A549 (cell line): ENCODE measurements at regions not wholly inside any gene's neighbourhood (a gene's known extent, or its start where the extent isn't known, plus 50 kb on each side); places are given as distances from the start of the nearest gene placed in this dataset.

ENCODE experiments used
- ATAC-seq, 2 experiments: fragments of 200-7000 bp in 1 of 2; fragments of >200 bp in 1 of 2; cut with Nextera tagmentation in 1 of 2; cut with Tn5 transposase in 1 of 2; 3 replicates each; pipeline versions ENCODE4 v1.8.0 to v1.9.1; 2018 to 2020; ENCODE audit warnings: mild to moderate bottlenecking in 1 of 2, moderate library complexity in 1 of 2
- CTCF ChIA-PET: fragments of 300-600 bp; sonication (Branson Sonifier 250); formaldehyde crosslinking; extraction: SDS; loops from one replicate; lab custom pipeline; 2021; ENCODE audit warnings: antibody characterized with exemption, inconsistent platforms; lab: Yijun Ruan, JAX
- POLR2A ChIA-PET: fragments of 350-600 bp; formaldehyde crosslinking; extraction: SDS; loops from one replicate; lab custom pipeline; 2021; ENCODE audit warnings: antibody characterized with exemption, inconsistent platforms; lab: Yijun Ruan, JAX
- DNase-seq, 2 experiments: peaks; one replicate each; pipeline versions ENCODE4 v3.0.0 to v3.0.0-alpha.2; 2011 to 2016; ENCODE audit warnings: low read depth in 1 of 2, low spot score in 1 of 2
- FAIRE-seq: peaks from 2 replicates; lab custom pipeline; 2011; peaks lifted over from hg19 to GRCh38; lab: Jason Lieb, UNC
- H3K27ac ChIP-seq, 2 experiments: fragments of >200 bp; sonication (Bioruptor Twin); formaldehyde crosslinking; 3 replicates each; pipeline ENCODE4 v1.5.1; 2016 to 2017
- H3K4me1 ChIP-seq: fragments of >200 bp; sonication (Bioruptor Twin); formaldehyde crosslinking; 3 replicates; pipeline ENCODE4 v1.6.1; 2016
- H3K4me2 ChIP-seq: fragments of >200 bp; sonication (Bioruptor Twin); formaldehyde crosslinking; 3 replicates; pipeline ENCODE4 v1.6.1; 2016
- H3K4me3 ChIP-seq: fragments of >200 bp; sonication (Bioruptor Twin); formaldehyde crosslinking; 3 replicates; pipeline ENCODE4 v1.5.1; 2016
- H3K9me3 ChIP-seq: fragments of >200 bp; sonication (Bioruptor Twin); formaldehyde crosslinking; 3 replicates; pipeline ENCODE4 v1.6.1; 2016
- CBX2 ChIP-seq: fragments of 200-600 bp; sonication (generic); IDR thresholded peaks from 2 replicates; pipeline ENCODE4 v1.6.1; 2016; ENCODE audit warnings: low read depth, mild to moderate bottlenecking, borderline replicate concordance
- CBX8 ChIP-seq: fragments of 200-600 bp; sonication (generic); IDR thresholded peaks from 2 replicates; pipeline ENCODE4 v1.6.1; 2016
- CEBPB ChIP-seq, 2 experiments: fragments of >200 bp in 1 of 2; sonication (Bioruptor Twin) in 1 of 2; formaldehyde crosslinking in 1 of 2; IDR thresholded peaks; 2 replicates each; pipeline ENCODE4 v1.6.1; 2012 to 2016
- CHD2 ChIP-seq: fragments of 150-350 bp; IDR thresholded peaks from 2 replicates; pipeline ENCODE4 v1.6.1; 2014; ENCODE audit warnings: low read length; ENCODE audit not compliant: partially characterized antibody
- EHF ChIP-seq: fragments of 250-450 bp; sonication (Bioruptor Pico); IDR thresholded peaks from 2 replicates; pipeline ENCODE4 v1.5.0; 2020; ENCODE audit warnings: mild to moderate bottlenecking
- EP300 ChIP-seq, 2 experiments: fragments of >200 bp; sonication (Bioruptor Twin); formaldehyde crosslinking; IDR thresholded peaks; 2 replicates in 1 of 2; 3 replicates in 1 of 2; pipeline ENCODE4 v1.6.1; 2016 to 2017
- FOSL2 ChIP-seq, 2 experiments: fragments of 450-650 bp in 1 of 2; fragments of >200 bp in 1 of 2; sonication (Bioruptor Twin) in 1 of 2; formaldehyde crosslinking; IDR thresholded peaks; 2 replicates each; pipeline versions ENCODE4 v1.5.0 to v1.6.1; 2016 to 2020; ENCODE audit warnings: mild to moderate bottlenecking in 1 of 2, moderate library complexity in 1 of 2
- GATA3 ChIP-seq: IDR thresholded peaks from 2 replicates; pipeline ENCODE4 v1.6.1; 2012; ENCODE audit warnings: borderline replicate concordance
- HEYL ChIP-seq: fragments of 250-450 bp; sonication (Bioruptor Pico); IDR thresholded peaks from 2 replicates; pipeline ENCODE4 v1.8.0; 2021; ENCODE audit warnings: mild to moderate bottlenecking, moderate library complexity
- HOXA7 ChIP-seq: fragments of 250-450 bp; sonication (Bioruptor Pico); IDR thresholded peaks from 2 replicates; pipeline ENCODE4 v1.5.0; 2020; ENCODE audit warnings: mild to moderate bottlenecking, moderate library complexity
- HOXB5 ChIP-seq: fragments of 250-450 bp; sonication (Bioruptor Pico); IDR thresholded peaks from 2 replicates; pipeline ENCODE4 v1.5.0; 2020; ENCODE audit warnings: mild to moderate bottlenecking, moderate library complexity
- JUNB ChIP-seq: fragments of >200 bp; sonication (Bioruptor Twin); formaldehyde crosslinking; IDR thresholded peaks from 2 replicates; pipeline ENCODE4 v1.6.1; 2016
- MAFK ChIP-seq: fragments of 450-650 bp; IDR thresholded peaks from 2 replicates; pipeline ENCODE4 v1.6.1; 2014; ENCODE audit not compliant: partially characterized antibody
- MAZ ChIP-seq: fragments of 150-350 bp; IDR thresholded peaks from 2 replicates; pipeline ENCODE4 v1.6.1; 2014; ENCODE audit warnings: antibody characterized with exemption, low read depth, low read length, borderline replicate concordance
- MYC ChIP-seq: IDR thresholded peaks from 2 replicates; pipeline ENCODE4 v1.6.1; 2012; ENCODE audit warnings: mild to moderate bottlenecking, inconsistent platforms, low read length, improper control_type of control experiment, borderline replicate concordance
- NFE2L2 ChIP-seq: fragments of 150-350 bp; conservative IDR thresholded peaks from 2 replicates; pipeline ENCODE4 v1.6.1; 2014; ENCODE audit warnings: low read length
- NPAS2 ChIP-seq: fragments of 250-450 bp; sonication (Bioruptor Pico); IDR thresholded peaks from 2 replicates; pipeline ENCODE4 v1.8.0; 2022; ENCODE audit warnings: mild to moderate bottlenecking, moderate library complexity, borderline replicate concordance
- NR3C1 ChIP-seq: fragments of >200 bp; sonication (Bioruptor Twin); formaldehyde crosslinking; IDR thresholded peaks from 3 replicates; pipeline ENCODE4 v1.6.1; 2017
- PHF8 ChIP-seq: fragments of 200-600 bp; sonication (generic); IDR thresholded peaks from 2 replicates; pipeline ENCODE4 v1.6.1; 2016; ENCODE audit warnings: low read depth, mild to moderate bottlenecking, antibody characterized with exemption, moderate library complexity, borderline replicate concordance
- RARB ChIP-seq: fragments of 250-450 bp; sonication (Bioruptor Pico); IDR thresholded peaks from 2 replicates; pipeline ENCODE4 v1.8.0; 2021; ENCODE audit warnings: mild to moderate bottlenecking, moderate library complexity
- RFX5 ChIP-seq: fragments of 450-650 bp; IDR thresholded peaks from 2 replicates; pipeline ENCODE4 v1.7.1; 2014; ENCODE audit warnings: antibody characterized with exemption, mild to moderate bottlenecking, moderate library complexity
- RNF2 ChIP-seq: fragments of 200-600 bp; sonication (generic); IDR thresholded peaks from 2 replicates; pipeline ENCODE4 v1.6.1; 2016; ENCODE audit warnings: low read depth, mild to moderate bottlenecking, antibody characterized with exemption, moderate library complexity, borderline replicate concordance
- SMC3 ChIP-seq: fragments of >200 bp; sonication (Bioruptor Twin); formaldehyde crosslinking; IDR thresholded peaks from 3 replicates; pipeline ENCODE4 v1.6.1; 2018; ENCODE audit warnings: inconsistent platforms
- SREBF2 ChIP-seq: fragments of 450-650 bp; IDR thresholded peaks from 2 replicates; pipeline ENCODE4 v1.6.1; 2014; ENCODE audit warnings: mild to moderate bottlenecking, moderate library complexity
- TP53 ChIP-seq: fragments of 250-450 bp; sonication (Bioruptor Pico); IDR thresholded peaks from 2 replicates; pipeline ENCODE4 v1.5.0; 2021; ENCODE audit warnings: mild to moderate bottlenecking, moderate library complexity
- ZC3H11A ChIP-seq: fragments of 450-650 bp; IDR thresholded peaks from 2 replicates; pipeline ENCODE4 v1.6.1; 2014; ENCODE audit warnings: antibody characterized with exemption, mild to moderate bottlenecking
- ZFP36 ChIP-seq: fragments of 450-650 bp; IDR thresholded peaks from 2 replicates; pipeline ENCODE4 v1.6.1; 2014; ENCODE audit warnings: borderline replicate concordance; ENCODE audit not compliant: partially characterized antibody
- ZNF302 ChIP-seq: fragments of 250-450 bp; sonication (Bioruptor Pico); IDR thresholded peaks from 2 replicates; pipeline ENCODE4 v1.9.0; 2021; ENCODE audit warnings: inconsistent platforms, mild to moderate bottlenecking, moderate library complexity
- ZSCAN20 ChIP-seq: fragments of 250-450 bp; sonication (Bioruptor Pico); IDR thresholded peaks from 2 replicates; pipeline ENCODE4 v1.8.0; 2022; ENCODE audit warnings: mild to moderate bottlenecking, moderate library complexity
- WGBS: methylation state at CpG from one replicate; pipeline ENCODE4 v1.1.6; 2017; ENCODE audit errors: missing lambda C conversion rate; 5-methylcytosine and 5-hydroxymethylcytosine counted together
- TF ChIP-seq, protein P1 (sequence below): fragments of >200 bp; sonication (Bioruptor Twin); formaldehyde crosslinking; IDR thresholded peaks from 3 replicates; pipeline ENCODE4 v1.5.1; 2016
- TF ChIP-seq, protein P2 (sequence below): fragments of 250-450 bp; sonication (Bioruptor Pico); IDR thresholded peaks from 2 replicates; pipeline ENCODE4 v1.5.0; 2020; ENCODE audit warnings: low read depth, mild to moderate bottlenecking, moderate library complexity
- TF ChIP-seq, protein P3 (sequence below): fragments of 450-650 bp; IDR thresholded peaks from 2 replicates; pipeline ENCODE4 v1.6.1; 2014; ENCODE audit warnings: antibody characterized with exemption
- TF ChIP-seq, protein P4 (sequence below): fragments of >200 bp; sonication (Bioruptor Twin); formaldehyde crosslinking; IDR thresholded peaks from 2 replicates; pipeline ENCODE4 v1.6.1; 2016

DNA sequence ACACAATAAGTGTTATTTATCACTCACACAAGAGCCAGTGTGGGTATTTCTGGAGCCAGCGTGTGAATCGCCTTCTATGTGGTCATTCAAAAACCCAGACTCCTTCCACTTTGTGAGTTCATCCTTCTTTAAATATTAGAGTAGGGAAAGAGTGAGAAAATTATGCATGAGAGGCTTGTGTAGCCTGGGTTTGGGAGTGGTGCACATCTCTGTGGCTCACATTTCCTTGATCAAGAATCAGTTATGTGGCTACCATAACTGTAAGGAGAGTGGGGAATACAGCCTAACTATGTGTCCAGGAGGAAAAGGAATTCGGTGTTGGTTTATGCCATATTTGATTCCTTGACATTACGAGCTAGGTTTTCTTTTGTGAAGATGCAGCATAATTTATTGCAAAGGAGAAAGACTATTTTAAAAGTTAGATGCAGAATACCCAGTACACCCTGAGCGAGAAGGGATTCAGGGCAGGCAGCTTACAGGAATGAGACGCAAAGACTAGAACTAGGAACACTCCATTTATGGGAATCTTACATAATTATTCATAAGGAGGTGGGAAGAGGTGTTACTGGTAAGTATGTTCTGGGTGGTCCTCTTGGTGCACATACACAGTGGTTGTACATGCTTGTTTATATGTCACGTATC is 638.5 kb downstream of the COL12A1 start:
- Histone ChIP-seq H3K4me1 (no peaks in the 10 kb centered on the region), H3K4me3 (no peak overlapping the region), H3K27ac (no peak overlapping the region), H3K9me3 (no peaks in the 10 kb centered on the region), H3K4me2 (no peak overlapping the region)
- WGBS = 89% methylated on average over 7 of the region's 7 CpGs
- FAIRE-seq (no peak), ATAC-seq (no peak), DNase-seq (no peak)
- ChIA-PET POLR2A (no interaction called here), CTCF (no interaction called here)
- TF ChIP-seq MAZ = no peak
- TF ChIP-seq HEYL (CRISPR knock-in tag) = no peak
- no peak for TF ChIP-seq ZFP36
- no peak for TF ChIP-seq TP53
- TF ChIP-seq, protein P1, sequence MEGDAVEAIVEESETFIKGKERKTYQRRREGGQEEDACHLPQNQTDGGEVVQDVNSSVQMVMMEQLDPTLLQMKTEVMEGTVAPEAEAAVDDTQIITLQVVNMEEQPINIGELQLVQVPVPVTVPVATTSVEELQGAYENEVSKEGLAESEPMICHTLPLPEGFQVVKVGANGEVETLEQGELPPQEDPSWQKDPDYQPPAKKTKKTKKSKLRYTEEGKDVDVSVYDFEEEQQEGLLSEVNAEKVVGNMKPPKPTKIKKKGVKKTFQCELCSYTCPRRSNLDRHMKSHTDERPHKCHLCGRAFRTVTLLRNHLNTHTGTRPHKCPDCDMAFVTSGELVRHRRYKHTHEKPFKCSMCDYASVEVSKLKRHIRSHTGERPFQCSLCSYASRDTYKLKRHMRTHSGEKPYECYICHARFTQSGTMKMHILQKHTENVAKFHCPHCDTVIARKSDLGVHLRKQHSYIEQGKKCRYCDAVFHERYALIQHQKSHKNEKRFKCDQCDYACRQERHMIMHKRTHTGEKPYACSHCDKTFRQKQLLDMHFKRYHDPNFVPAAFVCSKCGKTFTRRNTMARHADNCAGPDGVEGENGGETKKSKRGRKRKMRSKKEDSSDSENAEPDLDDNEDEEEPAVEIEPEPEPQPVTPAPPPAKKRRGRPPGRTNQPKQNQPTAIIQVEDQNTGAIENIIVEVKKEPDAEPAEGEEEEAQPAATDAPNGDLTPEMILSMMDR = no peak
- TF ChIP-seq CEBPB (IDR thresholded peaks at IDR 0.05) = no peak
- no peak for TF ChIP-seq HOXB5 (CRISPR knock-in tag)
- no peak for TF ChIP-seq CHD2
- no peak for TF ChIP-seq NR3C1
- no peak for TF ChIP-seq CBX2
- TF ChIP-seq ZNF302 (CRISPR knock-in tag) = no peak
- TF ChIP-seq EP300 (IDR thresholded peaks at IDR 0.05) = no peak
- TF ChIP-seq PHF8 = no peak
- TF ChIP-seq, protein P2, sequence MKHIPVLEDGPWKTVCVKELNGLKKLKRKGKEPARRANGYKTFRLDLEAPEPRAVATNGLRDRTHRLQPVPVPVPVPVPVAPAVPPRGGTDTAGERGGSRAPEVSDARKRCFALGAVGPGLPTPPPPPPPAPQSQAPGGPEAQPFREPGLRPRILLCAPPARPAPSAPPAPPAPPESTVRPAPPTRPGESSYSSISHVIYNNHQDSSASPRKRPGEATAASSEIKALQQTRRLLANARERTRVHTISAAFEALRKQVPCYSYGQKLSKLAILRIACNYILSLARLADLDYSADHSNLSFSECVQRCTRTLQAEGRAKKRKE (CRISPR knock-in tag) = no peak
- TF ChIP-seq NPAS2 (CRISPR knock-in tag) = no peak
- TF ChIP-seq FOSL2 (IDR thresholded peaks at IDR 0.05) = no peak
- no peak for TF ChIP-seq FOSL2 (CRISPR knock-in tag; IDR thresholded peaks at IDR 0.05)
- no peak for TF ChIP-seq ZC3H11A
- no peak for TF ChIP-seq CBX8
- no peak for TF ChIP-seq NFE2L2
- TF ChIP-seq MAFK = no peak

DNA sequence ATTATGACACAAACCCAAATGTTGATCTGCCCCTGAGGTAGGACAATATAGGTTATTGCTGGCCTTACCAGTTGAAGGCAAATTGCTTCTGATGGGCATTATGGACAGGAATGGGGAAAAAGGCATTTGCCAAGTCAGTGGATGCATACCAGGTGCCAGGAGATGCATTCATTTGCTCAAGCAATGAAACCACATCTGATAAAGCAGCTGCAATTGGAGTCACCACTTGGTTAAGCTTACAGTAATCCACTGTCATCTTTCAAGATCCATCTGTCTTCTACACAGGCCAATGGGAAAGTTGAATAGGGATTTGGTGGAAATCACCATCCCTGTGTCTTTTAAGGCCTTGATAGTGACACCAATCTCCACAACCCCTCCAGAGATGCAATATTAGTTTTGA is 648.6 kb downstream of the COL12A1 start:
- TF ChIP-seq ZNF302 (CRISPR knock-in tag) (no peak), MYC (no peak), ZSCAN20 (CRISPR knock-in tag) (no peak), CEBPB (IDR thresholded peaks at IDR 0.05) (no peak), FOSL2 (IDR thresholded peaks at IDR 0.05) (no peak), FOSL2 (CRISPR knock-in tag; IDR thresholded peaks at IDR 0.05) (no peak), CHD2 (no peak), HOXA7 (CRISPR knock-in tag) (no peak), JUNB (no peak), RARB (CRISPR knock-in tag) (no peak), EHF (CRISPR knock-in tag) (no peak), SREBF2 (no peak), ZFP36 (no peak), RFX5 (no peak), SMC3 (no peak), GATA3 (no peak), RNF2 (no peak)
- TF ChIP-seq, protein P3, sequence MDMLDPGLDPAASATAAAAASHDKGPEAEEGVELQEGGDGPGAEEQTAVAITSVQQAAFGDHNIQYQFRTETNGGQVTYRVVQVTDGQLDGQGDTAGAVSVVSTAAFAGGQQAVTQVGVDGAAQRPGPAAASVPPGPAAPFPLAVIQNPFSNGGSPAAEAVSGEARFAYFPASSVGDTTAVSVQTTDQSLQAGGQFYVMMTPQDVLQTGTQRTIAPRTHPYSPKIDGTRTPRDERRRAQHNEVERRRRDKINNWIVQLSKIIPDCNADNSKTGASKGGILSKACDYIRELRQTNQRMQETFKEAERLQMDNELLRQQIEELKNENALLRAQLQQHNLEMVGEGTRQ = no peak
- TF ChIP-seq, protein P4, sequence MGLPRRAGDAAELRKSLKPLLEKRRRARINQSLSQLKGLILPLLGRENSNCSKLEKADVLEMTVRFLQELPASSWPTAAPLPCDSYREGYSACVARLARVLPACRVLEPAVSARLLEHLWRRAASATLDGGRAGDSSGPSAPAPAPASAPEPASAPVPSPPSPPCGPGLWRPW = no peak
- TF ChIP-seq, protein P2 (CRISPR knock-in tag) = no peak
- Histone ChIP-seq H3K9me3 (no peaks in the 10 kb centered on the region), H3K4me1 (no peaks in the 10 kb centered on the region), H3K4me2 (no peak overlapping the region), H3K4me3 (no peak overlapping the region), H3K27ac (no peak overlapping the region)
- no peak for DNase-seq
- POLR2A ChIA-PET = no interaction called here
- no peak for FAIRE-seq
- no peak for ATAC-seq
- CTCF ChIA-PET = no interaction called here
